GM19328 (cell line): ENCODE measurements at regions not wholly inside any gene's neighbourhood (a gene's known extent, or its start where the extent isn't known, plus 50 kb on each side); places are given as distances from the start of the nearest gene placed in this dataset.

Experiments used
- ATAC-seq: cut with Tn5 transposase; IDR thresholded peaks from one replicate; pipeline ENCODE4 v1.9.1; 2021; ENCODE audit warnings: mild to moderate bottlenecking, moderate library complexity; ENCODE audit not compliant: unreplicated experiment

- ATAC-seq = no peak
Observed at GRCh38 chr10:128543151-128543550, 416.9 kb upstream of the MKI67 start.

- ATAC-seq = no peak
Observed at GRCh38 chr10:128545216-128545615, 419.0 kb upstream of the MKI67 start.

- no peak for ATAC-seq
Observed at GRCh38 chr10:128546651-128547165, 420.5 kb upstream of the MKI67 start.

- ATAC-seq = no peak
Observed at GRCh38 chr10:128549101-128549608, 422.9 kb upstream of the MKI67 start.

GRCh38 chr10:128550045-128550444 is 423.8 kb upstream of the MKI67 start:
- ATAC-seq = no peak

GRCh38 chr10:128551475-128551874 is 425.3 kb upstream of the MKI67 start:
- no peak for ATAC-seq

GRCh38 chr10:128553755-128554154 is 427.5 kb upstream of the MKI67 start:
- no peak for ATAC-seq

GRCh38 chr10:128556182-128557110 is 430.2 kb upstream of the MKI67 start:
- no peak for ATAC-seq

GRCh38 chr10:128557149-128557710 is 431.0 kb upstream of the MKI67 start:
- no peak for ATAC-seq

GRCh38 chr10:128560406-128560805 is 434.2 kb upstream of the MKI67 start:
- no peak for ATAC-seq

- ATAC-seq = no peak
Observed at GRCh38 chr10:128560993-128561392, 434.8 kb upstream of the MKI67 start.

GRCh38 chr10:128563387-128563786 is 437.2 kb upstream of the MKI67 start:
- no peak for ATAC-seq

GRCh38 chr10:128563904-128564303 is 437.7 kb upstream of the MKI67 start:
- no peak for ATAC-seq

- ATAC-seq = no peak
Observed at GRCh38 chr10:128566361-128566968, 440.2 kb upstream of the MKI67 start.

GRCh38 chr10:128567551-128567950 is 441.3 kb upstream of the MKI67 start:
- no peak for ATAC-seq

GRCh38 chr10:128568041-128568440 is 441.8 kb upstream of the MKI67 start:
- ATAC-seq = no peak

GRCh38 chr10:128568491-128568890 is 442.3 kb upstream of the MKI67 start:
- no peak for ATAC-seq

- ATAC-seq = no peak
Observed at GRCh38 chr10:128568990-128569945, 443.0 kb upstream of the MKI67 start.

- ATAC-seq = no peak
Observed at GRCh38 chr10:128570319-128570995, 444.2 kb upstream of the MKI67 start.

- ATAC-seq = no peak
Observed at GRCh38 chr10:128571071-128571470, 444.8 kb upstream of the MKI67 start.
